GM12878 (cell line): ENCODE measurements at regions not wholly inside any gene's neighbourhood (a gene's known extent, or its start where the extent isn't known, plus 50 kb on each side); places are given as distances from the start of the nearest gene placed in this dataset.

ENCODE experiments used
- ATAC-seq: fragments of 200-7000 bp; cut with Tn5 transposase; 3 replicates; pipeline ENCODE4 v1.9.1; 2020; ENCODE audit warnings: mild to moderate bottlenecking, moderate library complexity
- BruUV-seq: library from RNA; stranded (reverse); fragments of 400-500 nt; replicated peaks from 2 replicates; lab custom pipeline; 2021; lab: Mats Ljungman, UMichigan
- CTCF ChIA-PET: fragments of 300-600 bp; sonication (Branson Sonifier 250); formaldehyde crosslinking; extraction: SDS; loops from one replicate; lab custom pipeline; 2021; ENCODE audit warnings: inconsistent platforms; lab: Yijun Ruan, JAX
- POLR2A ChIA-PET: fragments of 350-600 bp; formaldehyde crosslinking; extraction: SDS; loops from one replicate; lab custom pipeline; 2021; ENCODE audit warnings: inconsistent platforms; lab: Charles Lee
- RAD21 ChIA-PET: fragments of 300-600 bp; sonication (Branson Sonifier 250); formaldehyde crosslinking; loops from one replicate; lab custom pipeline; 2023; ENCODE audit warnings: antibody characterized with exemption; ENCODE audit not compliant: unreplicated experiment; lab: Charles Lee
- SMC1A ChIA-PET: fragments of 300-600 bp; sonication (Branson Sonifier 250); formaldehyde crosslinking; loops from one replicate; lab custom pipeline; 2023; ENCODE audit not compliant: unreplicated experiment, uncharacterized antibody; lab: Charles Lee
- DNase-seq: peaks from one replicate; pipeline ENCODE4 v3.0.0-alpha.2; 2011; ENCODE audit warnings: low read depth, low spot score
- FAIRE-seq: peaks from 3 replicates; lab custom pipeline; 2011; peaks lifted over from hg19 to GRCh38; lab: Jason Lieb, UNC
- H2AFZ ChIP-seq: 2 replicates; pipeline ENCODE4 v1.6.0; 2011; ENCODE audit warnings: low read depth, low read length, control low read depth; ENCODE audit not compliant: control insufficient read depth
- H3K27ac ChIP-seq: 2 replicates; pipeline ENCODE4 v1.5.1; 2011; ENCODE audit warnings: control low read depth; ENCODE audit not compliant: control insufficient read depth, insufficient read depth
- H3K27me3 ChIP-seq, 2 experiments: replicated peaks in 1 of 2; 2 replicates each; pipeline versions ENCODE4 v1.6.0 to v1.6.1; 2011; ENCODE audit warnings: low read length in 1 of 2; ENCODE audit not compliant: control insufficient read depth in 2 of 2, insufficient read depth in 2 of 2
- H3K36me3 ChIP-seq, 2 experiments: 2 replicates each; pipeline ENCODE4 v1.5.1; 2011; ENCODE audit warnings: low read length in 1 of 2; ENCODE audit not compliant: control insufficient read depth in 2 of 2, insufficient read depth in 2 of 2
- H3K4me1 ChIP-seq: 2 replicates; pipeline ENCODE4 v1.6.1; 2011; ENCODE audit warnings: mild to moderate bottlenecking, low read length, moderate library complexity, mixed read lengths; ENCODE audit not compliant: control insufficient read depth, insufficient read depth
- H3K4me2 ChIP-seq: 2 replicates; pipeline ENCODE4 v1.6.0; 2011; ENCODE audit warnings: control low read depth; ENCODE audit not compliant: control insufficient read depth, insufficient read depth
- H3K4me3 ChIP-seq: fragments of 200-600 bp; sonication (generic); 2 replicates; pipeline ENCODE4 v1.5.1; 2016
- H3K79me2 ChIP-seq: 2 replicates; pipeline ENCODE4 v1.6.0; 2011; ENCODE audit warnings: low read length; ENCODE audit not compliant: control insufficient read depth, insufficient read depth
- H3K9ac ChIP-seq: 2 replicates; pipeline ENCODE4 v1.8.0; 2011; ENCODE audit warnings: low read length, control low read depth, mixed read lengths; ENCODE audit not compliant: control insufficient read depth, insufficient read depth
- H3K9me3 ChIP-seq: replicated peaks from 3 replicates; pipeline ENCODE4 v1.5.1; 2011; ENCODE audit warnings: mild to moderate bottlenecking, low read length; ENCODE audit not compliant: control insufficient read depth, insufficient read depth
- H4K20me1 ChIP-seq: 2 replicates; pipeline ENCODE4 v1.6.0; 2011; ENCODE audit not compliant: control insufficient read depth, insufficient read depth
- ATF2 ChIP-seq: IDR thresholded peaks from 2 replicates; pipeline ENCODE4 v1.6.1; 2012; ENCODE audit warnings: low read length, inconsistent platforms
- BCL3 ChIP-seq: IDR thresholded peaks from 2 replicates; pipeline ENCODE4 v1.6.1; 2011; ENCODE audit warnings: borderline replicate concordance, low read depth, mild to moderate bottlenecking, moderate library complexity, low read length; ENCODE audit not compliant: insufficient read depth, poor library complexity, severe bottlenecking
- CHD1 ChIP-seq: IDR thresholded peaks from 2 replicates; pipeline ENCODE4 v1.6.1; 2012; ENCODE audit warnings: low read depth, low read length, improper control_type of control experiment
- DPF2 ChIP-seq: fragments of 450-650 bp; IDR thresholded peaks from 2 replicates; pipeline ENCODE4 v1.6.1; 2017; ENCODE audit warnings: mild to moderate bottlenecking
- GABPA ChIP-seq: IDR thresholded peaks from 2 replicates; pipeline ENCODE4 v1.6.1; 2014; ENCODE audit warnings: antibody characterized with exemption, low read depth, mild to moderate bottlenecking, inconsistent platforms
- HDAC6 ChIP-seq: fragments of 200-600 bp; sonication (generic); IDR thresholded peaks from one replicate; pipeline ENCODE4 v1.8.0; 2017; ENCODE audit warnings: antibody characterized with exemption; ENCODE audit not compliant: unreplicated experiment
- MYB ChIP-seq: fragments of 150-350 bp; IDR thresholded peaks from 2 replicates; pipeline ENCODE4 v1.6.1; 2014; ENCODE audit warnings: mild to moderate bottlenecking, low read depth, low read length, borderline replicate concordance
- TAF1 ChIP-seq: IDR thresholded peaks from 2 replicates; pipeline ENCODE4 v1.6.1; 2011; ENCODE audit warnings: mild to moderate bottlenecking, low read depth, low read length, borderline replicate concordance
- WGBS: methylation state at CpG from one replicate; pipeline ENCODE4 v1.1.6; 2016; ENCODE audit warnings: low lambda C conversion rate; ENCODE audit not compliant: insufficient replicate concordance, insufficient coverage; ENCODE audit errors: missing lambda C conversion rate; 5-methylcytosine and 5-hydroxymethylcytosine counted together
- in situ Hi-C: fragments of 300-500 bp; cut with MboI; formaldehyde crosslinking; loops from 9 replicates; pipeline ENCODE4 v1.14.3; 2018; ENCODE audit warnings: mixed read lengths
- intact Hi-C: fragments of 100-400 bp; cut with micrococcal nuclease; formaldehyde crosslinking; loops from one replicate; pipeline ENCODE4 v1.14.2; 2022; ENCODE audit not compliant: unreplicated experiment

GRCh38 chr10:44024356-44025116, 360.4 kb downstream of the CXCL12 start:
- Histone ChIP-seq H3K9ac (no peak overlapping the region), H3K27me3 (no peaks in the 10 kb centered on the region), H3K9me3 (no peaks in the 10 kb centered on the region; the same call in 2 of the 3 replicates), H4K20me1 (no peaks in the 10 kb centered on the region), H3K79me2 (no peaks in the 10 kb centered on the region), H3K4me2 (no peak overlapping the region), H3K36me3 (no peaks in the 10 kb centered on the region), H3K27ac (no peak overlapping the region), H2AFZ (no peak overlapping the region), H3K4me3 (no peak overlapping the region), H3K4me1 (peaks cover 11% of the 10 kb centered on the region; the same call in 1 of the 2 replicates)
- in situ Hi-C loops: loop anchor here (25.0 kb wide), 1 partner anchor 612 kb away; the partner anchor contains the start of gene HNRNPF
- no peak for TF ChIP-seq TAF1
- TF ChIP-seq HDAC6: no peak
- no peak for TF ChIP-seq ATF2
- TF ChIP-seq BCL3: no peak
- no peak for TF ChIP-seq GABPA
- TF ChIP-seq CHD1: no peak
- TF ChIP-seq DPF2: no peak
- no peak for TF ChIP-seq MYB
- CTCF ChIA-PET: interaction anchor here (0.9 to 1.4 kb wide), 3 partner anchors 14 to 342 kb away, joined by 3 to 4 read pairs (median 4); no protein-coding TSS in a partner anchor
- POLR2A ChIA-PET: no interaction called here
- no peak for FAIRE-seq
- ATAC-seq: no peak
- BruUV-seq: no TSS peak
- intact Hi-C loops: no loop called here
- no peak for DNase-seq
- RAD21 ChIA-PET: no interaction called here
- 45% methylated on average over 6 of the region's 6 CpGs for WGBS
- SMC1A ChIA-PET: interaction anchor here (1.4 to 2.4 kb wide), 2 partner anchors 11 to 14 kb away, joined by 6 to 8 read pairs; no protein-coding TSS in a partner anchor
